ENCODE measurements at regions not wholly inside any gene's neighbourhood (a gene's known extent, or its start where the extent isn't known, plus 50 kb on each side); places are given as distances from the start of the nearest gene placed in this dataset.

DNA sequence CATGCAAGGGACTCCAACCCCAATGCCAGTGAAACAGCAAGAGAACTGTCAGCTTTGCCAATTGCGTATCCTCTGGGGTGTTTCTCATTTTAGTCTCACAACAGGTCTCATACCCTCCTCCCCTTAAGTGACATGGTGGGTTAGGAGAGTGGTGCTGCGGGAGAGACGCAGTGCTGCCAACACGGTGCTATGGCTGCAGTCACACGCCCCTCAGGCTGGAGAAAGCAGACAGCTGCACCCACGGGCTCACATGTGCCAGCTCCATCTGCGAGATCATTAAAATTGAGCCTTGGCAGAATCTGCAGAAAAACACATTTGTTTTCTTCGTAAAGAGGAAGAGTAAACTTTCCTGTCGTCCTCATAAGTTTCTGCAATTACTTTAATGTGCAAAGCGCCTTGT lies 114.7 kb downstream of the ANKRD60 start:
- no peaks in the 10 kb centered on the region for H3K79me2 ChIP-seq (ENCODE audit: control insufficient read depth, insufficient read depth, low read length)
- H4K20me1 ChIP-seq (replicated peaks; ENCODE audit: control insufficient read depth, extremely low read depth, insufficient read depth, low read length), result no peaks in the 10 kb centered on the region
- H3K27me3 ChIP-seq (ENCODE audit: control insufficient read depth in 2 of 2, insufficient read depth in 2 of 2, low read length in 2 of 2), result peaks cover 2% of the 10 kb centered on the region in 2 experiments
- DNase-seq (ENCODE audit: low read depth, low spot score), result no peak
- no peaks in the 10 kb centered on the region for H3K9me1 ChIP-seq (replicated peaks; ENCODE audit: control insufficient read depth, extremely low read depth, insufficient read depth, low read length)
- H3K9me3 ChIP-seq (replicated peaks; ENCODE audit: control insufficient read depth, insufficient read depth, low read length), result no peaks in the 10 kb centered on the region
- no peak overlapping the region for H3K27ac ChIP-seq (ENCODE audit: insufficient read depth, low read depth, low read length)
- H3K4me3 ChIP-seq (replicated peaks in 1 of 3; ENCODE audit: insufficient read depth in 1 of 3, low read depth in 1 of 3, low read length in 3 of 3), result no peak overlapping the region
- TF ChIP-seq MYC (IDR thresholded peaks at IDR 0.05; ENCODE audit: low read depth, low read length), result no peak
- TF ChIP-seq JUN (IDR thresholded peaks at IDR 0.05; ENCODE audit: borderline replicate concordance, insufficient read depth, insufficient read length, low read depth), result no peak
- TF ChIP-seq GATA2 (IDR thresholded peaks at IDR 0.05; ENCODE audit: insufficient read depth, insufficient read length, low read depth, low read length), result no peak
- TF ChIP-seq, protein P1, sequence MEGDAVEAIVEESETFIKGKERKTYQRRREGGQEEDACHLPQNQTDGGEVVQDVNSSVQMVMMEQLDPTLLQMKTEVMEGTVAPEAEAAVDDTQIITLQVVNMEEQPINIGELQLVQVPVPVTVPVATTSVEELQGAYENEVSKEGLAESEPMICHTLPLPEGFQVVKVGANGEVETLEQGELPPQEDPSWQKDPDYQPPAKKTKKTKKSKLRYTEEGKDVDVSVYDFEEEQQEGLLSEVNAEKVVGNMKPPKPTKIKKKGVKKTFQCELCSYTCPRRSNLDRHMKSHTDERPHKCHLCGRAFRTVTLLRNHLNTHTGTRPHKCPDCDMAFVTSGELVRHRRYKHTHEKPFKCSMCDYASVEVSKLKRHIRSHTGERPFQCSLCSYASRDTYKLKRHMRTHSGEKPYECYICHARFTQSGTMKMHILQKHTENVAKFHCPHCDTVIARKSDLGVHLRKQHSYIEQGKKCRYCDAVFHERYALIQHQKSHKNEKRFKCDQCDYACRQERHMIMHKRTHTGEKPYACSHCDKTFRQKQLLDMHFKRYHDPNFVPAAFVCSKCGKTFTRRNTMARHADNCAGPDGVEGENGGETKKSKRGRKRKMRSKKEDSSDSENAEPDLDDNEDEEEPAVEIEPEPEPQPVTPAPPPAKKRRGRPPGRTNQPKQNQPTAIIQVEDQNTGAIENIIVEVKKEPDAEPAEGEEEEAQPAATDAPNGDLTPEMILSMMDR (IDR thresholded peaks at IDR 0.05; ENCODE audit: extremely low read depth in 1 of 2, insufficient read depth in 1 of 2, low read depth in 1 of 2, low read length in 2 of 2), result no peak
- TF ChIP-seq, protein P2, sequence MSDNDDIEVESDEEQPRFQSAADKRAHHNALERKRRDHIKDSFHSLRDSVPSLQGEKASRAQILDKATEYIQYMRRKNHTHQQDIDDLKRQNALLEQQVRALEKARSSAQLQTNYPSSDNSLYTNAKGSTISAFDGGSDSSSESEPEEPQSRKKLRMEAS (IDR thresholded peaks at IDR 0.05; ENCODE audit: insufficient read depth, insufficient read length), result no peak
- no peak overlapping the region for H2AFZ ChIP-seq (ENCODE audit: low read depth, low read length)
- no peak for FAIRE-seq
- intact Hi-C loops (cut with micrococcal nuclease) (no loop called here), dilution Hi-C loops (cut with MboI; ENCODE audit: extremely low pct_ligation_motif_present, low sequenced_read_pairs) (no loop called here)
- no peak overlapping the region for H3K9ac ChIP-seq (replicated peaks; ENCODE audit: extremely low read depth, insufficient read depth, low read length)
- H3K4me2 ChIP-seq (ENCODE audit: insufficient read depth, low read length), result no peak overlapping the region
- H3K4me1 ChIP-seq (ENCODE audit: control insufficient read depth, extremely low read depth, insufficient read depth, low read length), result no peaks in the 10 kb centered on the region
- no TSS peak for BruUV-seq (replicated peaks)
- no peaks in the 10 kb centered on the region for H3K36me3 ChIP-seq (ENCODE audit: control insufficient read depth in 2 of 2, extremely low read depth in 1 of 2, insufficient read depth in 2 of 2, low read length in 2 of 2)
- ChIA-PET CTCF (interaction anchor here (1.1 to 1.3 kb wide), 2 partner anchors 18 to 26 kb away, joined by 3 read pairs; no protein-coding TSS in a partner anchor), POLR2A (no interaction called here)
